HTR-8/SVneo (cell line): ENCODE measurements at regions not wholly inside any gene's neighbourhood (a gene's known extent, or its start where the extent isn't known, plus 50 kb on each side); places are given as distances from the start of the nearest gene placed in this dataset.

Experiments
- DNase-seq: peaks from one replicate; pipeline ENCODE4 v3.0.0; 2011; ENCODE audit warnings: low spot score, mixed read lengths; ENCODE audit not compliant: insufficient read length
- FAIRE-seq: peaks from 2 replicates; lab custom pipeline; 2011; peaks lifted over from hg19 to GRCh38; lab: Jason Lieb, UNC

DNA sequence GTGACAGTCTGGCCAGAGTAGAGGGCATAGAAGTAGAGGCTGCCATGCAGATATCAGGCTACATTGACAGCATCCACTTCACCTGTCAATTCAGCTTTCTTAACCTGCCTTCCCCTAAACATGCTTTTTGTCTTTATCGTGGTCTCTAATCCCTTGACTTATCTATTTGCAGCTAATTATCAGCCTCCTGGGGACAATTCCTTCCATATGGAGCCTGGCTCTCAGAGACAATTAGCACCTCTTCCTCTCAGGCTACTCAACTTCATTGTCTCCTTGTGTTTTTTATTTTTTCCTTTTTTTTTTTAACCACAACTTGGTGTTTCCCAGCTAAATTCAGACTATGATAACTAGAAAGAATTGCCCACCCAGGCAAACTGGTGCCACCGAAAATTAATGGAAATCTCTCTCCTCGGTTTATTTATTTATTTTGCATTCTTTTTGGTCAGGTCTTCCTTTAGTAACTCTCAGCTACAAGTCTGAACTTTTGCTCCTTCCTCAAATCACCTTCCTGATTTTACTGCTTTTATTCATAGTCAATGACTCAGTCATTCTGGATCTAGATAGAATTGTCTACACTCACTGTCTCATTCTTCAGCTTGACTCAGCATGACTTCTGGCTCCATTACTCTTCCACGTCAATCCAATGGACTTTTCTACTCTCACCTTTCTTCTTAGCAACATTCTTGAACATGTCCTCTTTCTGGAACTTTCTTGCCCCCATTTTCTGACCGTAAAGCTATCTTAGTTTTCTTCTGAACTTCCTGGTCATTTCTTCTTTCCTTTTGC is 63.0 kb upstream of the BASP1 start:
- no peak for DNase-seq
- no peak for FAIRE-seq

- FAIRE-seq: peak; percentile 81
- no peak for DNase-seq
Measured at GRCh38 chr5:17156463-17156862, 61.0 kb upstream of the BASP1 start.

- DNase-seq (no peak), FAIRE-seq (peak; percentile 4)
Measured at GRCh38 chr5:17157294-17157693, 60.1 kb upstream of the BASP1 start.

GRCh38 chr5:17157916-17158529 is 59.4 kb upstream of the BASP1 start:
- DNase-seq: no peak
- no peak for FAIRE-seq

GRCh38 chr5:17160756-17161040 is 56.7 kb upstream of the BASP1 start:
- FAIRE-seq (no peak), DNase-seq (no peak)

GRCh38 chr5:17161662-17162061 is 55.8 kb upstream of the BASP1 start:
- DNase-seq (no peak), FAIRE-seq (no peak)

GRCh38 chr5:17163221-17163620 is 54.2 kb upstream of the BASP1 start:
- no peak for DNase-seq
- no peak for FAIRE-seq

DNA sequence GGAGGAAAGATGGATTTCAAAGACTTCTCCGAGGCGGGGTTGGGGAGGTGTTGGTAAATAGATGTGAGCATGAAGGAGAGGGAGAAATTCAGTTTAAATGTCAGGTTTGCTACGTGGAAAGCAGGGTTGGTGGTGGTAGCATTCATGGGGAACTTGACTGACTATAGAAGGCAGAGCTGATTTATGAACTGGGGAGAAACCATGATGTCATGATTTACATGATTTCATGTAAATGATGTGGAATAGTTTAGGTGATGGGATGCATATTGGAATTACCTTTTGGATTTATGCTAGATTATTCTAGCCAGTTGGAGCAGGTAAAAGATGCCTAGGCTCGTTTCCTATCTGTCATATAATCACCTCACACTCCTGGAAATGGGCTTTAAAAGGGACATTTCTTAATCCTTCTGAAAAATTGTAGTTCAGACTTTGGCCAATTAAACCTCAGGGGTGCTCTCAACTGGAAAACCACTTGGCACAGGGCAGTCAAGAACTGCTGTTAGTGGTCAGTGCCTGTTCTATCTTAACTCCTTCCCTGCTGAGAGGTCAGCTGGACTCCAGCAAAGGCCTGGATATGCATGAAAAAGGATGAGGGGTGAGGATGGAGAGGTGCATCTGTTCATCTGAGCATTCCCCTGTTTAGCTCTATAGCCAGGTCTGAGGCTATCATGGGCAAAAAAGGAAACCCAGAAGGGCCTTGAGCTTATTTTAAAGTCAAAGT is 50.1 kb upstream of the BASP1 start:
- no peak for DNase-seq
- no peak for FAIRE-seq
